Activated T-cell treated with anti-CD3 and anti-CD28 coated beads for 1 hour (primary cell): ENCODE measurements at regions not wholly inside any gene's neighbourhood (a gene's known extent, or its start where the extent isn't known, plus 50 kb on each side); places are given as distances from the start of the nearest gene placed in this dataset.
"Not testable (repeated sequence)": the region's sequence is repeated elsewhere in the genome, so short reads cannot be mapped to it uniquely, and the experiment has no call there.

Source experiments
- DNase-seq: peaks from one replicate; pipeline ENCODE4 v3.0.0-alpha.2; 2020; ENCODE audit warnings: low read depth

DNA sequence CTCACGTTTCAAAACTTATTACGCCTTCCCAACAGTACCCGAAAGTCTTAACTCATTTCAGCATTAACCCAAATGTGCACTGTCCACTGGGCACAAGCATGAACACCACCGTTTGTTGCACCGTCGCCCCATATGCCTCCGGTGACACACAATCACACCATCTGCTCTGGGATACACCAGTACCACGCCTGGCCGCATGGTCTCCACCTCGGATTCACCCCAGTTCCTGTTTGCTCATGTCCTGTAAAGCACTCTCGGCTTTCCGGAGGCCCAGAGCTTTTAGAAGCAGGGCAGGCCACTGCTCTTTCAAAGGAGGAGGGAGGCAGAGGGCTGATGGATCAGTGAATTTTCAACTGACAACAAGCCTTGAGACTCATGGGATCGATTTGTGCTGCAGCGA, 1570.0 kb upstream of the DEFB115 start:
- DNase-seq: no peak

DNA sequence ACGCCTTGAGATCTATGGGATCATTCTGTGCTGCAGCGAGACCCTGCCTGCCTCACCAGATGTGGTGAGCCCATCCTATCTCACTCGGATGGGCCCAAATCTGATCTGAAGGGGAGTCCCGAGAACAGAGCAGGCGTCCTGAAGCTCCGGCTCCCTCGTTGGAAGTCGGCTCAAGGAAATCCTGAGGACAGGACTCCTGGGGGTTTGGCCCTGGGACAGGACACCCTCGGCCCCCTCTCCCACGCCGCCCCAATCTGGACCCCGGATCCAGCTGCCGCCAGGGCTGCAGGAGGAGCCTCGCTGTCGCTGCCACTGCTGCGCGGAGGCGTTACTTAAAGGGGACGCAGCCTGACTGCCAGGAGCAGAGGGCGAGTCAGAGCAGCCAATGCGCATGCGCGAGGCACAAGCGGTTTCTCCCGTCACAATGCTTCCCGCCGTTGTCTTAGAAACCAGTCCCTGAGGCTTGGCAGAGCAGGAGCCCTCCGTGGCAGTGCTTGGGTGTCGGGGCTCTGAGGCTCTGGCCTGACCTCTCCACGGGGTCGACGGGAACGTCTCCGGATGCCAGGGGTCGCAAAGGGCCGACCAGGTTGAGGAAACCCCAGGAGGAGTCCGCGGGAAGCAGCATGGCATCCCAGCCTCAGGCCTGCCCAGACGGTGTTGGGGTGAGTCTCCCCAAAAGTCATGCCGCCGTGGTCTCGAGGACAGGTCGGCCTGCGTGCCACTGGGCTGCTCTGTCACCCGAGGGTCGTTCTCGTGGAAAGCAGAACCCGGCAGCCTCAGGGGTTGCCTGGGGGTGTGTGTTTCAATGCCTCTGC, 1567.8 kb upstream of the DEFB115 start:
- peak; percentile 19 for DNase-seq

DNA sequence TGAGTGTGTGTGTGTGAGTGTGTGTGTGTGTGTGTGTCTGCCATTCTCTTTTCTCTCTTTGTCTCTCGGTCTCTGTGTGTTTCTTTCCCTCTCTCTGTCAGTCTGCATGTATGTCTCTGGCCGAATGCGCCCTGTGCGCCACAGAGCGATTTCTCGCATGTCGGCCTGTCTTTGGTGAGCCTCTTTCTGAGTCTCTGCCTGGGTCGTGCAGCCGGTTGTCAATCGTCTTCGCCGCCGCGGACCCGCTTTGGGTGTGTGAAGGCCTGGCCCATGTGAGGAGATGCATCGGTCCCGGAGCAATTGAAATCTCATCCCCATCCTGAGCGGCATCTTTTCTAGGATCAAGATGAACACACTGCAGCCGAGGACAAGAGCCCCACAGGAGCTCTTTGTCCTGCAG, 1567.2 kb upstream of the DEFB115 start:
- DNase-seq: no peak

DNA sequence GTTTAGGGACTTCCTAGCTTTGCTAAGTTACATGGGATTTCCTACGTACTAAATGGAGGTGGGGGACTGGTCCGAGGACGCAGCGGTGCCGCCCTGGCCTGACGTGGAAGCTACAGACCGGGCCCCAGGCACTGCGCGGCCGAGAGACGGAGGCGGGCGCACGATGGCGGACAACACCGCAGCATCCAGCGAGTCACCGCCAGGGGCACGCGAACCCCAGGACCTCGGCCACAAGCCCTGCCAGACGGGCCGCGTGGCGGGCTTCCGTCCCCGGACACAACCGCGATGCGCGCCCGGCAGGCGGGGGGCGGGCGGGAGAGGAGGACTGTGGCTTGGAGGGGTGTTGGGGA, 1516.9 kb upstream of the DEFB115 start:
- no peak for DNase-seq

DNA sequence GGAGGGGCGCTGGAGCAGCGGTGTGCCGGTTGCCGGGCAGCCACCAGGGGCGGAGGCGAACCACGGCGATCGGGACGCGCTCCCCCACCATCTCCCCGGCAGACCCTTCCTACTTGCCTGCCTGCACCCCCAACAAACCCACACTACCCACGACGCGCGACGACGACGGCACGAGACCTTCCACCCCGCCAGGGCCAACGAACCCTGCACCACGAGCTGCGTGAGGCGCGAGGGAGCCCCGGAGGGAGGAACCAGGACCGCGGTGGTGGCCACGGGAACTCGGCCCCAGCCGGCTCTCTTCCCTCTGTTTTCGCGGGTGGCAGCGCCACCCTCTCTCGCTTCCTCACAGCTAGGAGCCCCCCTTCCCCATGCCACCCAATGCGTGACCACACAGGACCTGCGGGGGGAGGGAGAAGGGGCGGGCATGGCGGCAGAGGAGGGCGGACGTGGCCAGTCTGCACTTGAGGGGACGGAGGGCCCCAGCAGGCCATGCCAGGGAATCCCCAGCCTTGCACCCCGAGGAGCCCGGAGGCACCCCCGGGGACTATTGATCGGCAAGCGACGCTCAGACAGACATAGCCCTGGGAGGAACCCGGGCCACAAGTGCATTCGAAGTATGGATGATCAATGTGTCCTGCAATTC, 1516.4 kb upstream of the DEFB115 start:
- DNase-seq: no peak

DNA sequence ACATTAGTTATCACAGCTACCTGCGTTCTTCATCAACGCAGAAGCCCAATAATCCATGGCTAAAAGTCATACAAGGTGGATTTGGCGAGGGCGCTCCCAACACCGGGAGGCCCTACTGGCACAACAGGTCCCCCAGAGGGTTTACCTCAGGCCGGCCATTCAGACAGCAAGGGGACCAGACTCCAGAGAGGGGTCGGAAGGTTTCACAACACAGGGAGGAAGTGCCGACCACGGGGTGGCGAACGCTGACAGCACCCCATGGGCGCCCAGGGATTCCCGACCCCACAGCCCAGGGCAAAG, 1515.9 kb upstream of the DEFB115 start:
- no peak for DNase-seq

DNA sequence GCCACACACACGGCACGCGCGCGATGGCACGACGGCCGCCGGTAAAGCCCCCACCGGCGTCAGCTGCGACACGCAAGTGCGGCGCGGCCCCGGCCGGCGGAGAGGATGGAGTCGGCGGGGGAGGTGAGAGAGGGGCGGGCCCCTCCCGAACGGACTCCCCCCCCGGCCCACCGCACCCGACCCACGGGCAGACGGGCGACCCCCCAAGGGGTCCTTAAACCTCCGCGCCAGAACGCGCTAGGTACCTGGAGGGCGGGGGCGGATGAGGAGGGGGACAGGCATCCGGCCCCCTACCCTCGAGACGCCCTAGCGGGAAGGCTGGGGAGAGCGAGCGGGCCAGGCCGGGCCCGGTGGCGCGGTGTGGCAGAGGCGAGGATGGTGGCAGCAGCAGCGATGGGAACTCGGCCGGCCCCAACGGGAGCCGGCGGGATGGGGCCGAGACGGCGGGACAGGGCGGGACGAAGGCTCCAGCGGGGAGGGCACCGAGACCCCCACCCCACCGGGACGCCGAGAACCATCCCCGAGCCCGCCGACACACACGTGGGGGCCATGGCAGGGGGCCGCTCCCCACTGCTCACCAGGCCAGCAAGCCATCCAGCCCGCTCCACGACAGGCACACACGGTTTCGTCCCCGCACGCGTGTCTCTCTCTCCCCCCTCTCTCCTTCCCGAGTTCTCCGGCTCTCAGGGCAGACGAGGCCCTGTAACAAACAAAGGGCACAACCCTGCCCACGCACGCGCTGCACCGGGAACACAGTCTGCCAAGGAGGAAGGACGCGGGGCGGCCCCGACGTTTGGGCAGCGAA, 1515.4 kb upstream of the DEFB115 start:
- DNase-seq: no peak

DNA sequence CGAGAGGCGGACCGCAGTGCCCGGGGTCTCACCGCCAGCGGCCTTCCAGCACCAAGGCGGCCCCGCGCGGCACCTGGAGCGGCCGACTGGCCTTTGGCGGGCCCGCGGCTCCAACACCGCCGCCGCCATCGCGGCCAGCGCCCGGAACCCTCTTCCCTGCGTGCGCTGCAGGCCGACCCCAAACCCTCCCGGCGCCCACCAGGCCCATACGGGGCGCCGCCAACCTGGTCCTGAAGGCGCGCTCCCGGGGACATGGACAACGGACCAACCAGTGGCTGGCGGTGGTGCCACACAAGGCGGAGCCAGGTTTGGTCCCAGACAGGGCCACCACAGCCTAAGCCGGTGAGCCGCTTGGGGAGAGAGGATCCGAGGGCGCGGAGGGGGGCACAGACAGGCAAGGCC, 1514.8 kb upstream of the DEFB115 start:
- DNase-seq: no peak

DNA sequence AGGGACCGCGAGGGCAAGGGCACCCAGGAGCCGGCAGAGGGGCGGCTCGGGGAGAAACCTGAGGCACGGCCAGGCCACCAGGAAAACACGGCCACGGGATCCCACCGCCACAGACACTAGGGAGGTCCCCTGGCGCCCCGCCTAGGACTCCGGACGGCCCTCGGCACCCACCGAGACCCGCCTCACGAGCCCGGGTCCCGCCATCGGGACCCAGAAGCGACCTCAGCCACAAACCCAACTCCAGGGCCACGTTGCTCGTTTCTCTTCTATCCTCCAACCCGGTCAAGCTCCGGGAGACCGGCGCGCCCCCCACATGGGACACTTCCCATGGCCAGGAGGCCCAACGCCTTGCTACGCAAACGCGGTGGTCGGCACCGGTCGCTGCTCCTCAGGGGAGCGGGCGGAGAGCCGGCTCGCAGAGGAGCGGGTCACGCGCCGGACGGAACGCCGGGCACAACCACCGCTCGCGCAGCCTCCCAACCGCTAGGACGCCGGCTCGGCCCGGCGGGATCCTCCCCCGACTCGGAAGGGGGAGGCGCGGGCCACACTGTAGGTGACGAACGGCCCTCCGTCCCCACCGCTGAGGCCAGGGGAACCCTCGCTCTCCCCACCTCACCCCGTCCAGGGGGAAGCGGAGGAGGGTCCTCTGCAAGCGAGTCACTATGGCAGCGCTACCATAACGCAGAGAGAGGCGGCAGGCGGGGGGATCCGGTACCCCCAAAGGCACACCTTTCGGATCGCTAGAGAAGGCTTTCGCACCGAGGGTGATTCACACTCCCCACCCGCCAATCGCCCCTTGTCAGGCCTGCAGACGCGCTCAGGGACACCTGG, 1514.1 kb upstream of the DEFB115 start:
- DNase-seq: no peak

DNA sequence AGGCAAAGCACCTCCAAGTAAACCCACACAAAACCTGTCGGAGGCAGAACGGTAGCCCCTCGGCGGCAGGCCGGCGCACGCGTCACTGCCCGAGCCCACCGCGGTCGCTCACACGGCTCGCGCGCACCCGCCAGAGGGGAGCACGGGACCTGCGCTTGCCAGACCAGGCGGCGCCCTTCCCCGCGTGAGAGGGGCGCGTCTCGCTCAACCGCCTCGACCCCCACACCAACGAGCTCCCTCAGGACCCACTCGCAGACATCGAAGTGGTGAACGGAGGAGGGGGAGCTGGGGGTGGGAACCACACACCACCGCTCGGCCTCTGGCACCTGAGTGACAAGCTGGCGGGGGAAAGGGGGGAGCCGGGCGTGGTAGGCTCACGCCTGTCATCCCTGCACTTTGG, 1513.4 kb upstream of the DEFB115 start:
- no peak for DNase-seq

DNA sequence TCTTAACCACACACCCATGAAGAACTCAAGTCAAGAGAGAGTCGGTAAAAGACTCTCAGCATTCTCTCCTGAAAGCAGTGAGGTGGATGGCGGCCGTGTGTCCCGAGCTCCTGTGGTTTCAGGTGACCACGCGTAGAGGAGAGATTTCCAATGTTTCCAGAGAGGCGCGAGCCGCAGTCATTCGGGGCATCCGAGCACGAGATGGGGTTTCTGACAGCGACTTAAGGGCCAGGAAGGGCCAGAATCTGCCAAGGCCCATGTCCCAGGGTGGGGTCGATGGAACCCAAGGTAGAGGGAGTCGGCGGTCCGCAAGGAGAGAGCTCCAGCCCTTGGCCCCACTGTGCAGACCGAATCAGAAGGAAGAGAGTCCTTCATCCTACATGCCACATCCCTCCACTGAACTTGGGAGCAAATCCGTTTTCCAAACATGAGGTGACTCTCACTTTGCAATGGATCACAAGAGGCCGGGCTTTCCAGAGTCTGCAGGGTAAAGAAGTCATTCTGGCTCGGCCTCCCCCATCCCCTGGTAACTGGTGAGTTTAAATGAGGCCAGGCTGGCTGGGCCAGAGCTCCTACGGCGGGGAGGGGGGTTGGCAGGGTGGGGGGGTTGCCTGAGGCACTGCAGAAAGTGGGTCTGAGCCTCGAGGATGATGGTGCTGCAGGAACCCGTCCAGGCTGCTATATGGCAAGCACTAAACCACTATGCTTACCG, 1511.8 kb upstream of the DEFB115 start:
- not testable (repeated sequence) for DNase-seq

DNA sequence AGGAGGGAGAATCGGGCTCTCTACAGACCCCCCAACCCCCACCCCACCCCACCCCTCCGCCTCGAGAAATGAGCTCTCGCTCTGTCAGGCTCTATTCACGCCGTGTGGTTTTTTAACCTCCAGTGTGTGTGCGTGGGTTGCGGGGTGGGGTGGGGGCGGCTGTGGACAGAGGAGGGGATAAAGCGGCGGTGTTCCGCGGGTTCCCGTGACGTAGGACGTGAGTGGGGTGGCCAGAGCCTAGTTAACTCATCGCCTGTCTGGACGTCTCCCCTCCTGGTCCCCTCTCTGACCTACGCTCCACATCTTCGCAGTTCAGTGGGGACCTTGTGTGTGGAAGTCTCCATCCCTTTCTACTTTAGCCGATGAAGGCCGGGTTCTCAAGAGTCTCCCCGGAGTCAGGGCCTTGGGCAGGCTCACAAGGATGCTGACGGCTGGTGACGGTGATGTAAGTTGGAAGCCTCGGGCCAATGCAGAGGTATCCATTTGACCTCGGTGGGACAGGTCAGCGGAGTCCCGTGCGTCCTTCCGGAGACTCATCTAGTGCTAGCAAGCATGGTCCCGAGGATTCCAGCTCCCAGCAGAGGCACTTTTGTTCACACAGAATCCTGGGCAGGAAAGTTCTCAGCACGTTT, 1507.1 kb upstream of the DEFB115 start:
- DNase-seq: no peak

DNA sequence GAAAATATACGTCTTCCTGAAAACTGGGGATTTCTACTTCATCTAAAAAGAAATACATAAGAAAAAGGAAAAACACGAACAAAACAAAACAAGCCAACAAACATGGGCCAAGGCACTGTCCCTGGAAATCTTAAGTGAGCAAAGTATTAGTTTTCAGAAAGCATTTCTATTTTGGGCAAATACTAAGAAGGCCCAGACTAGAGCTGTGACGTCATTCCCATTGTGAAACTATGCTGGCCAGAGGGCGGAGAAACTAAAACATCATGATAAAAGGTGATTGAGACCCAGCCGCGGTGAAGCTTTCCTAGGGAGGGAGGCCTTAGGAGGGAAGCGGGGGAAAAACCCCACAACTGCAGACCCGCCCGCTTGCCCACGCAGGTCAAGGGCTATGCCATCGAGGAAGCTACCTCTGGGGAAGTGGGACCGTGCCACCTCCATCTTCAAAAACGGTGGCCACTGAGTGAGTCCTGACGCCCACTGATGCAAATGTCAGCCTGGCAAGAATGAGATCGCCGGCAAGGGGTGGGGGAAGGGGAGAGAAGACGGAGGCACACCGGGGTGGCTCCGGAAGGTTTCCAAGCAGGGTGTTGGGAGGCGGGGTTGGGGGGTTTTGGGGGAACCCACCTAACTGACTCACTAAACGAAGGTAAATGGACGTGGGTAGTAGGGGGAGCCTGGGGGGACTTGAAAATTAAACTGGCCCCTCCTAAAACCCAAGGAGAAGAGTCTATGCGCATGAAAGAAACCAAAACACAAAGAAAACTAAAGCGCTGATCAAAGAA, 1504.6 kb upstream of the DEFB115 start:
- DNase-seq: not testable (repeated sequence)

DNA sequence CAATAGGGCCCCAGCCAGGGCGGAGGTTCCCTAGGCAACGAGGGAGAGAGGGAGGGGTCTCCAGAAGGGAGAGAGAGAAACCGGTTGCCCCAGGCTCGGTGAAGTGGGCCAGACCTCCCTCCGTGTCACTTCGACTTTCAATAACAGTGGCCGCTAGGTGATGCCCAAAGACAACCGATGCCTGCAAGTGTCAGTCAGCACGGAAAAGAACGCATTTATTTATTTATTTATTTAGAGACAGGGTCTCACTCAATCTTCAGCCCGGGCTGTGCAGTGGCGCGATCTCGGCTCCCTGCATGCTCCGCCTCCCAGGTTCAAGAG, 1504.1 kb upstream of the DEFB115 start:
- not testable (repeated sequence) for DNase-seq

DNA sequence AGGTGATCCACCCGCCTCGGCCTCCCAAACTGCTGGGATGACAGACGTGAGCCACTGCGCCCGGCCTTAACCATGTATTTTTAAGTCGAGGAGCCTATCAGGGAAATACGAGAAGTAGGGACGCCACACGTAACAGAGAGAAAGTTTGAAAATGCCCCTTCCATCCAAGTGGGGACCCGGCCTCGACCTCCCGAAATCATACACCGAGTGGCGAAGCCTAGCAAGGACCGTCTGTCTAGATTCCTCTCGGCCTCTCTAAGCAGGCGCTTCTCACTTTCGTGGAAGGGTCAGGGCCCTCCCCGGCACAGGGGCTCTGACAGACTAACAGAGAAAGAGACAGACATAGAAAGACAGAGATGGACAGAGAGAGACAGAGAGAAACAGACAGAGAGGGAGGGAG, 1503.6 kb upstream of the DEFB115 start:
- not testable (repeated sequence) for DNase-seq

DNA sequence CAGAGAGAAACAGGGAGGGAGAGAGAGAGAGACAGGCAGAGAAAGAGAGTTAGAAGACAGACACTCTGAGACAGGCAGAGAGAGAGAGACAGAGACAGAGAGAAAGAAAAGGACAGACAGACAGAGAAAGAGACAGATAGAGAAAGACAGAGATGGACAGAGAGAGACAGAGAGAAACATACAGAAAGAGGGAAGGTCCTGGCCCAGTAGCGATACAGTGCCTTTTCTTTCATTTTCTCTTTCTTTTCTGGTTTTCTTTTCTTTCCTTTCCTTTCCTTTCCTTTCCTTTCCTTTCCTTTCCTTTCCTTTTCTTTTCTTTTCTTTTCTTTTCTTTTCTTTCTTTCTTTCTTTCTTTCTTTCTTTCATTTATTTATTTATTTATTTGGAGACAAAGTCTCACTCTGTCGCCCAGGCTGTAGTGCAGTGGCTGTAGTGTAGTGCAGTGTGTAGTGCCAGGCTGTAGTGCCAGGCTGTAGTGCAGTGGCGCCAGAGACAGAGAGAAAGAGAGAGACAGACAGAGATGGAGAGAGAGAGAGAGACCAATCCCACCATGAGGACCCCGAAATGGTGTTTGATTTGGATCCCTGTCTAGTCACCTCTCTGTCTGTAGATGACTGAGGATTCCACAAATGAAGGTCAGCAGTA, 1501.5 kb upstream of the DEFB115 start:
- DNase-seq: not testable (repeated sequence)

DNA sequence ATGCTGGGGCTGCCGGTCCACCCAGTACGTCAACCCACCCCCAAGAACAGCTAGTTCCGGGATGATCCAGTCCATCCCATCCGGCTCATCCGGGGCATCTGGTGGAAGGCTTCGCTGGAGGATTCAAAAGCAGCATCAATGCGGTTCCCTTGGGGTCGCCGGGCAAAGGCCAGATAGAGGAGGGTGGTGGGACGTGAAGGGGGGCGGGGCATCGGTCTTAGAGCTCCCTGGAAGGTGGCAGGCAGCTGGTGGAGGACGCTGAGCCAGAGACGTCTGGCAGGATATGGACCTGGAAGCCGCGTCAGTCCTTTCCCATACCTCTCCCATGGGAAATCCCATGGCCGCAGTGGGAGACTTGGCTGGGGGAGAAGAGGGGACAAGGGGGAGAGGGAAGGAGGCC, 1500.8 kb upstream of the DEFB115 start:
- no peak for DNase-seq

DNA sequence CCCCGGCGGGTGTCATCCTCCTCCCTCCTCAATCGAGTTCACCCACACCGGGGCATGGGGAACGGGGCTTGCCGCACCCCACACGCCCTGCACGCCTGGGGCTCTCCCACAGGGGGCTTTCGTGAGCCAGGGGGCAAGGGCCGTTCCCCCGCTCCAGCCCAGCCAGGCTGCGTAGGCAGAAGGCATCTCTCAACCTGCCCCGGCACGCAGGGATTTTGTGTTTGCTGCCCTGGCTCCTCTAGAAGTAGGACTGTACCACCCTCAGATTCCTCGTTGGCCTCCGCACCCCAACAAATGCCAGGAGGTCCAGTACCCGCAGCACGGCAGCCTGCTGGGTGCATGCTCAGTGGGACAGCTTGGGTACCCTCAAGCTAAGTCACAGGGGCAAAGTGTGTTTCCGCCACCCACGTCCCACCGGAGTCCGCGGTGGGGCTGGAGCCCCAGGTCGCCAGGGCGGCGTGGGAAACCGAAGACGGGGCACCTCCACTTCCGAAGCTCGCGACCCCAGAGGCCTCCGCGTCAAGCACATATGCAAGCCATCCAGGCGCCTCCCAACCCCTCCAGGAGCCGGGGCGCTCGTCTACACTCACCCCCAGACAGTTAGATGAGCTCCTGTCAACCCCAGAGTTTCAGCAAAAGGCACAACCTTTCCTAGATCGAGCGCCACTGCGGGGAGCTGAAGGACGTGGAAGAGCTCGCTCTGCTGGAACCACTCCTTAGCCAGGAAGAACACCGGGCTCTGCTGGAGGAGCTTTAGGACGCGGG, 1495.7 kb upstream of the DEFB115 start:
- not testable (repeated sequence) for DNase-seq

DNA sequence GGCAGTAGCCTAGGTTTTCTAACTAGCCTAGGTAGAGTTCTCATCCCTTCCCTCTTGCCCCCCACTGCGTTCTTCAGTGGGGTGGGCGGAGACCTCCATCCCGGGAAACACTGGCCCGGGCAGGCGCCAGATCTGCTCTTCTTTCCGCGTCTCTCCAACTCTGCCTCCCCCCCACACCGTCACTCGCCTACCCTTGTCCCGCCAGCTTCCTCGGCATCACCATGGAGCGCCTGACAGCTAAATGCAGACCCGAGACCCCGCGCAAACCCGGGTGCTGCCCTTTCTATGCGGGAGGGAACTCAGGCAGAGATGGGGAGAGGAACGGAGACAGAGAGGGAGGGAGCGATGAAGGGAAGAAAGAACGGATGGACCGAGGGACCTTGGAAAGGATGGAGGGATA, 1494.8 kb upstream of the DEFB115 start:
- DNase-seq: no peak
